HG03460 (cell line): ENCODE measurements at regions not wholly inside any gene's neighbourhood (a gene's known extent, or its start where the extent isn't known, plus 50 kb on each side); places are given as distances from the start of the nearest gene placed in this dataset.
"Not testable (repeated sequence)": the region's sequence is repeated elsewhere in the genome, so short reads cannot be mapped to it uniquely, and the experiment has no call there.

Source experiments
- ATAC-seq: cut with Tn5 transposase; IDR thresholded peaks from one replicate; pipeline ENCODE4 v1.9.1; 2021; ENCODE audit not compliant: unreplicated experiment

- ATAC-seq = no peak
These were observed 118.1 kb upstream of the SLC39A10 start for GRCh38 chr2:195538937-195539336.

DNA sequence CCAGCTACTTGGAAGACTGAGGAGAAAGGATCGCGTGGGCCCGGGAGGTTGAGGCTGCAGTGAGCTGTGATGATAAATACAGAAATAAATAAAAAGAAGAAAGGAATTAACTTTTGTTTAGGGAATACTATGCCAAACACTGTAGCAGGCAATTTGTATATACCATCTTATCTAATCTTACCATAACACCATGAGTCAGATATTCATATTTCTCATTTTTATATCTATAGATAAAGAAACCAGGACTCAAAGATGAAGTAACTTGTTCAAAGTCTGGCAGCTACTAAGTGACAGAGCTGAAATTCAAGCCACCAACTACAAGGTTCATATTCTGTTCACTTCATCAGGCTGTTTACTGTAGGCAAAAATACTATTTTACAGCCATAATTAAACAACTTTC lies 119.2 kb upstream of the SLC39A10 start:
- no peak for ATAC-seq

DNA sequence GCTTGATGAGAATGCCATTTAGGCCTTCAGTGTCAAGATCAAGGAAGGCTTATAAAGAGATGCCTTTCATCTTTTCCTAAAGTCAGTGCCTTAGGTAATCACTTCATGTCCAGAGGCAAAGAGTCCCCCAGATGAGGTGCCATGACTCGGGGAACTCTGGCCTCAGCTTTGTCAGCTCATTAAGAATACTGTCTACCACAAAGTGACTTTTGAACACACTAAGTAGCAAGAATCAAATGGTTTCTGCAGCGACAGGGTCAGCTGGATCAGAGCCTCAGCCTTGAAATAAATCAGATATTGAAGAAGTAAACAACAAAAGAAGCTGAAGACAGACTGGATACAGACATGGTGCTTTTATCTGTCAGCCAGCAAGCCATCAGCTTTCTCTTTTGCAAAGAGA lies 120.1 kb upstream of the SLC39A10 start:
- ATAC-seq = no peak

GRCh38 chr2:195535911-195536522 lies 121.0 kb upstream of the SLC39A10 start:
- ATAC-seq = peak; percentile 80

DNA sequence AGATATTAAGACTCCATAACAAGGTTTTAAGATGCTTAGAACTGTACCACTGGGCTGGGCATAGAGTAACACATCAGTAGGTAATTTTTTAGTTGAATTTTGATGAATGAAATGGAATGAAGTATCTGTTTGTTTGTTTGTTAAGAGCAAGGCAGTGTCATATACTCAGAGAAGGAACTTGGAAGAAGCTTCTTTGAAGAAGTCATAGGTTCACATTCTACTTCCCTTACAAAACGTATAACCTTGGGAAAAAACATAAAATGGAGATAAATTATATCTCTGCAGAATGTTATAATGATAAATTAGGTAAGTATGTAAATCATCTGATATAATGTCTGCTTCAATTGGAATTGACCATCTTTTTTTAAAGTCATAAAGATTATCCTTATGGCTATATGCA lies 122.1 kb upstream of the SLC39A10 start:
- no peak for ATAC-seq

DNA sequence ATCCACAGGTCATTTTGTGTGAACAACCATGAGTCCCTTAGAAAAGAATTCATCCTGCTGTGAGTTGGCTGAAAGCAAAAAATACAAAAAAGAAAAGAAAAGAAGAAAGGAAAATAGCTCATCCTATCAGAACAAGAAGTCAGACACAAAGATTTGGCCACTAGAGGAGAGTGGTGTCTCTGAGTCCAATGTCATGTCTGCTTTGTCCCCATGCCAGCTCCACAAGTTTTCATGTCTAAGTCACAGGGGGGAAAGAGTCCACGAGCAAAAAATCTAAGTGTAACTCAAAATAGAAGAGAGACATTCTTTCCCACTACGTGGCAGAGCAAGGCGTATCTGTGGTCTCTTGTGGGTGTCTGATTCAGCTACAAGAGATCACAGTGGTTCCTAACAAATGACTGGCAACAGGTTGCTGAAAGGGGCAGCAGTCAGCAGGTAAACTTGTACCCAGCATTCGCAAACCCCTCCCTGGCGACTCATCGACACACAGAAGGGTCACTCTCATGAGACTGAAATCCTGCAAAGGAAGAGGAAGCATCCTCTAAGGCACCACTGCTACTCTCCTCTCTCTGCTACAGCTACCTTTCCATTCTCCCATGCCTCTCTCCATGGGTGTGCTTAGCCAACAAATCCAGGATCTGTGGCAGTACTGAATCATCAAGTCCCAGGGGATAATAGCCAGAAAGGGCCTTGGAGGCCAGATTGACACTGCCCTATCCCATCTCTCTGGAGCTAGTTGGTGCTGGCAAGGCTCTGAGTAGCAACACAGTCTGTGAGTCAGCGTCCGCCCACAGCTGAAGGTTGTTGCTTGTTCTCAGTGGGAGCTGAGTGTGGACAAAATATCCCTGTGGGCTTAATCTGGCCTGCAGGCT lies 123.0 kb upstream of the SLC39A10 start:
- ATAC-seq = peak; percentile 52

GRCh38 chr2:195532628-195533271 lies 124.3 kb upstream of the SLC39A10 start:
- peak; percentile 29 for ATAC-seq

DNA sequence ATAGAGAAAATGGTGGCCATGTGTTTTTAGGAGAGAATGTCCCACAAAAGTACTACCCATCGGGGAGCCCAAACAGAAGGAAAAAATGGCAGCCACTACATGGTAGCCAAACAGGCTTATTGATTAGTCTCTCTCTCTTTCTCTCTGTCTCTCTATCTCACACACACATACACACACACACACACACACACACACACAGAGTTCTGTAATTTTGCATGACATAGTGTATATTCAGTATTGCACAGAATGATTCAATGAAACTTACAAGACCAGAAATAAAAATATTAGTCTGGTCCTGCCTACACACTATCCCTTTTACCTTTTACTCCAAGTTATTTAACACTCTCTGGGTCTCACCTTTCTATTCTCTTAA lies 124.8 kb upstream of the SLC39A10 start:
- ATAC-seq = no peak

- ATAC-seq = no peak
These were observed 125.3 kb upstream of the SLC39A10 start for GRCh38 chr2:195531754-195532153.

- not testable (repeated sequence) for ATAC-seq
These were observed 133.8 kb upstream of the SLC39A10 start for GRCh38 chr2:195523242-195523641.

- no peak for ATAC-seq
These were observed 135.4 kb upstream of the SLC39A10 start for GRCh38 chr2:195521589-195521988.

DNA sequence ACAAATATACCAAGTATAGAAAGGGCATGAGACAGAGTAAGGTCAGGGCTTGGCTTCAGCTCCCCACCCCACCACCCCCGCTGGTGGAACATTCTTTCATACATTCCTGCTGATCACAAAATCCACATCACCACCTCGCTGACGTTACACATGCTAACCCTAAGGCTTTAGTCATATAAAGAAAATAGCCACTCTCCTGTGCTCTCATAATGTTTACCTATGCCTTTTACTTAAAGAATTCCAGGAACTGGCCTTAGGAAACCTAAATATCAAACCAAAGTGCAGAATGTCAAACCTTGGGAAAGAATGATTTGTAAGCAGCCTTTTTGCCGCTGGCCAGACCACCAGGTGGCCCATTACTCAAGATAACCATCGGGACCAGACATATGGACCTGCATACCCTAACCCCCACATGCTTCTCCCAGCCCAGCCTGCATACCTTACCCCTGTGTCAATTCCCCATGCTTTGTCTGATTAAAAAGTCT lies 136.3 kb upstream of the SLC39A10 start:
- no peak for ATAC-seq

GRCh38 chr2:195515551-195515950 lies 141.5 kb upstream of the SLC39A10 start:
- no peak for ATAC-seq

GRCh38 chr2:195514365-195514764 lies 142.7 kb upstream of the SLC39A10 start:
- ATAC-seq = no peak

GRCh38 chr2:195513119-195513518 lies 143.9 kb upstream of the SLC39A10 start:
- no peak for ATAC-seq

DNA sequence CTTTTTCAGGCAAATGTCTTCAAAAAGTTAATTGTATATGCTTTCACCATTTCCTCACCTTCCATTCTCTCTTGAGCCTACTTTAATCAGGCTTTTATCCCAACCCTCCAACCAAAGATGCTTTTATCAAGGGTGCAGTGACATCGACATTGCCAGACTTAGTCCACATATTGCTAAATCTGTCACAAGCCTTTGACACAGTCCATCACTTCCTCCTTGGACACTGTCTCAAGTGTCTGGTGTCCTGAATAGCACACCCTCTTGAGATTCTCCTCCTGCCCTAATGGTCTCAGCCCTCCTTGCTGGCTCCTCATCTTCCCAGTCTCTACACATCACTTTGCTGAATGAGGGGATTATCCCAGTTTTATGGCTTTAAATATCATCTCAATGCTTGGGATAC lies 147.5 kb upstream of the SLC39A10 start:
- ATAC-seq = no peak

DNA sequence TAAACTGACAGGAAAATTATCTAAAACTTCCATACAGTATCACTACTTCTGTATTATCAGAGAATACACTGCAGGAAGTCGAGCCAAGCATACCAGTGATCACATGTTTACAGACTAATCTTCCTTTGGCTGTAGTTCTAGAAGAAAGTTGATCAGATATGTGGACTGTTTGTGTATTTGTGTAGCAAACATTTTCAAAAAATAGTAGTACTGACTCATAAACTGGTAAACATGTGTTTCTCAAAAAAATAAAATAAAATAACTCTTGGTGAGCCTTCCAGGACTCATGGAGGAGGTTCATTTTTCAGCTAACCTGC lies 148.9 kb upstream of the SLC39A10 start:
- ATAC-seq = no peak

- ATAC-seq = no peak
These were observed 149.4 kb upstream of the SLC39A10 start for GRCh38 chr2:195507447-195508138.

- peak; percentile 97 for ATAC-seq
These were observed 151.3 kb upstream of the SLC39A10 start for GRCh38 chr2:195505701-195506100.

DNA sequence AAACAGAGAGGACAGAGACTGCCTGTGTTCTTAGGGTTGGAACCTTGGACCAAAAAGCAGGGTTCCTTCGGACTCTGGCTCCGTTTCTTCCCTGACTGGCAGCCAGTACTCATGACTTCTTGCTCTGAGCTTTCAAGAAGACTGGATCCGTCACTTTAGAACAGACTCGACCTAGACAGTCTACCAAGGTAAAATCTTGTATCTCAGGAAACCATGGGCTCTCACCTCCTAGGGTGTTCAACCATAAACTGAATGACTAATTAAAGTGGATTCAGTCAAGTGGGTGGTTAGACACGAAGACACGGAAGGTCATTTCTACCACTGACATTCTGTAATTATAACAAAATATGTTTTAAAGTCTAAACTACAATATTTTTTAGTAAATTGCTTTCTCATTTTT lies 153.8 kb upstream of the SLC39A10 start:
- ATAC-seq = no peak

DNA sequence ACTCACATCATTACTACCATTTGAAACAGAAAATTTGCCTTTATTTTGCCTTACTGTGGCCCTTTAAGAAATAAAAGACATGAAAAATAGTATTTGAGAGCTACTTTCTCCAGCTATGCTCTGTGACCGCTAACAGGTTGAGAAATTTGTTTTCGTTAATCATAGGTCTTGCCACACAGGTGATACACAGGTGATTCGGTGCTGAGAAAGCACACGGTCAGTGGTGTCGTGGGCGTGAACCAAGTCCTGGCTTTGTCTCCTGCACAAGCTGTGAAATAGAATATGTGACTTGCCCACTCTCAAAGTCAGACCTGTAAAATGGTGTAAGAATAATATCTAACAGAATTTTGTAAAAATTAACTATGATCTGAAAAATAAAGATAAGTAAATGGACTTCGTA lies 155.3 kb upstream of the SLC39A10 start:
- ATAC-seq = no peak

- ATAC-seq = no peak
These were observed 156.1 kb upstream of the SLC39A10 start for GRCh38 chr2:195500879-195501278.
